Kidney (tissue), 13 donors: ENCODE measurements at regions not wholly inside any gene's neighbourhood (a gene's known extent, or its start where the extent isn't known, plus 50 kb on each side); places are given as distances from the start of the nearest gene placed in this dataset.

Source experiments
- DNase-seq, 5 donors: peaks; one replicate each; pipeline ENCODE4 v3.0.0-alpha.2; 2013 to 2020
- FAIRE-seq: peaks from 2 replicates; lab custom pipeline; 2012; peaks lifted over from hg19 to GRCh38; lab: Jason Lieb, UNC
- H3K27ac ChIP-seq, 2 donors: one replicate each; pipeline ENCODE4 v1.7.0; 2013; ENCODE audit warnings: low read depth in 2 of 2, low read length in 2 of 2, inconsistent platforms in 1 of 2
- H3K27me3 ChIP-seq: one replicate; pipeline ENCODE4 v1.7.1; 2013; ENCODE audit warnings: low read length, inconsistent platforms; ENCODE audit not compliant: control insufficient read depth, insufficient read depth
- H3K36me3 ChIP-seq, 3 donors: one replicate each; pipeline versions ENCODE4 v1.7.0 to v1.7.1; 2013; ENCODE audit warnings: low read length in 3 of 3, control low read depth in 1 of 3, inconsistent platforms in 1 of 3; ENCODE audit not compliant: insufficient read depth in 3 of 3, control insufficient read depth in 2 of 3
- H3K4me1 ChIP-seq, 3 donors: one replicate each; pipeline versions ENCODE4 v1.7.0 to v1.7.1; 2013; ENCODE audit warnings: low read length in 3 of 3, inconsistent platforms in 1 of 3, low read depth in 1 of 3; ENCODE audit not compliant: control insufficient read depth in 2 of 3, insufficient read depth in 2 of 3
- H3K4me3 ChIP-seq, 3 donors: one replicate each; pipeline versions ENCODE4 v1.7.0 to v1.8.1; 2013; ENCODE audit warnings: low read length in 3 of 3, control low read depth in 1 of 3, inconsistent platforms in 1 of 3
- H3K9ac ChIP-seq, 3 donors: one replicate each; pipeline versions ENCODE4 v1.7.0 to v1.7.1; 2013; ENCODE audit warnings: low read length in 3 of 3, control low read depth in 1 of 3, inconsistent platforms in 1 of 3
- H3K9me3 ChIP-seq, 3 donors: one replicate each; pipeline versions ENCODE4 v1.7.0 to v1.7.1; 2013; ENCODE audit warnings: low read length in 3 of 3, control low read depth in 1 of 3, inconsistent platforms in 1 of 3; ENCODE audit not compliant: control insufficient read depth in 2 of 3, insufficient read depth in 1 of 3
- CTCF ChIP-seq: IDR thresholded peaks from 3 replicates; pipeline ENCODE4 v1.5.1; 2012; ENCODE audit warnings: mild to moderate bottlenecking, moderate library complexity, borderline replicate concordance; ENCODE audit not compliant: insufficient read depth; ENCODE audit errors: extremely low read depth
- intact Hi-C: fragments of 100-400 bp; cut with DNase I; formaldehyde crosslinking; loops from one replicate; pipeline ENCODE4 v1.11.1; 2022
- donor health status: control.
- donor health status: control.
- donor health status: control.
- donor health status: control.
- donor health status: control.
- donor health status: DM: yes; HTN: yes; CAD: no.
- donor health status: Normal renal cell carcinoma (clear cell type).

GRCh38 chr3:72436863-72437592, 411.2 kb downstream of the SHQ1 start:
- H3K36me3 ChIP-seq, result peaks cover 0 to 4% (median 0%) of the 10 kb centered on the region in 3 donors
- peaks cover 0 to 16% (median 11%) of the 10 kb centered on the region in 3 donors for H3K4me1 ChIP-seq
- no peak overlapping the region for H3K4me3 ChIP-seq
- no peaks in the 10 kb centered on the region for H3K27me3 ChIP-seq
- H3K27ac ChIP-seq, result no peak overlapping the region
- H3K9me3 ChIP-seq, result no peaks in the 10 kb centered on the region
- no peak for DNase-seq
- no peak overlapping the region for H3K9ac ChIP-seq
- intact Hi-C loops, result no loop called here
- no peak for FAIRE-seq
- TF ChIP-seq CTCF, result no peak

GRCh38 chr3:72434296-72434695, 413.9 kb downstream of the SHQ1 start:
- FAIRE-seq (no peak), DNase-seq (no peak)
- intact Hi-C loops, result no loop called here
- H3K27ac ChIP-seq, result no peak overlapping the region
- H3K36me3 ChIP-seq, result peaks cover 0 to 4% (median 0%) of the 10 kb centered on the region in 3 donors
- peaks cover 0 to 21% (median 11%) of the 10 kb centered on the region in 3 donors for H3K4me1 ChIP-seq
- H3K4me3 ChIP-seq, result no peak overlapping the region
- no peak for TF ChIP-seq CTCF
- H3K9ac ChIP-seq, result no peak overlapping the region
- H3K9me3 ChIP-seq, result no peaks in the 10 kb centered on the region
- no peaks in the 10 kb centered on the region for H3K27me3 ChIP-seq

GRCh38 chr3:72432246-72432645, 416.0 kb downstream of the SHQ1 start:
- intact Hi-C loops, result no loop called here
- no peaks in the 10 kb centered on the region for H3K9me3 ChIP-seq
- DNase-seq, result peak in 3 of 5 donors; percentile 20 to 61 (median 60)
- peaks cover 0 to 17% (median 3%) of the 10 kb centered on the region in 3 donors for H3K4me1 ChIP-seq
- no peak for FAIRE-seq
- H3K9ac ChIP-seq, result no peak overlapping the region
- no peak overlapping the region for H3K27ac ChIP-seq
- peak overlapping the region in 1 of 3 donors; percentile 26 for H3K4me3 ChIP-seq
- no peaks in the 10 kb centered on the region for H3K36me3 ChIP-seq
- TF ChIP-seq CTCF, result no peak
- H3K27me3 ChIP-seq, result no peaks in the 10 kb centered on the region
